Occipital lobe (tissue), 1 donor: ENCODE measurements at regions not wholly inside any gene's neighbourhood (a gene's known extent, or its start where the extent isn't known, plus 50 kb on each side); places are given as distances from the start of the nearest gene placed in this dataset.

ENCODE experiments used
- DNase-seq: peaks from one replicate; lab custom pipeline; 2025; lab: John Stamatoyannopoulos, UW

- DNase-seq: no peak
These were observed 230.7 kb upstream of the SPRY2 start for GRCh38 chr13:80571346-80572307.

GRCh38 chr13:80563439-80563838 lies 222.5 kb upstream of the SPRY2 start:
- no peak for DNase-seq

- DNase-seq: no peak
These were observed 221.7 kb upstream of the SPRY2 start for GRCh38 chr13:80562433-80563156.

GRCh38 chr13:80560609-80561008 lies 219.7 kb upstream of the SPRY2 start:
- DNase-seq: no peak

GRCh38 chr13:80559944-80560343 lies 219.0 kb upstream of the SPRY2 start:
- no peak for DNase-seq

GRCh38 chr13:80558074-80558473 lies 217.1 kb upstream of the SPRY2 start:
- no peak for DNase-seq

GRCh38 chr13:80555796-80556678 lies 215.1 kb upstream of the SPRY2 start:
- no peak for DNase-seq

GRCh38 chr13:80552851-80553440 lies 212.0 kb upstream of the SPRY2 start:
- DNase-seq: no peak

GRCh38 chr13:80551650-80552497 lies 210.9 kb upstream of the SPRY2 start:
- no peak for DNase-seq

GRCh38 chr13:80550971-80551441 lies 210.1 kb upstream of the SPRY2 start:
- no peak for DNase-seq

GRCh38 chr13:80548915-80549314 lies 208.0 kb upstream of the SPRY2 start:
- DNase-seq: no peak

- DNase-seq: no peak
These were observed 207.2 kb upstream of the SPRY2 start for GRCh38 chr13:80547885-80548825.

- DNase-seq: no peak
These were observed 206.4 kb upstream of the SPRY2 start for GRCh38 chr13:80547341-80547740.

- DNase-seq: no peak
These were observed 192.2 kb upstream of the SPRY2 start for GRCh38 chr13:80533175-80533574.

GRCh38 chr13:80530902-80531301 lies 190.0 kb upstream of the SPRY2 start:
- DNase-seq: no peak

- DNase-seq: no peak
These were observed 189.3 kb upstream of the SPRY2 start for GRCh38 chr13:80530191-80530590.

- no peak for DNase-seq
These were observed 188.8 kb upstream of the SPRY2 start for GRCh38 chr13:80529734-80530133.

- DNase-seq: no peak
These were observed 187.8 kb upstream of the SPRY2 start for GRCh38 chr13:80528733-80529132.

GRCh38 chr13:80527400-80527799 lies 186.5 kb upstream of the SPRY2 start:
- DNase-seq: no peak
